NB4 (cell line): ENCODE measurements at regions not wholly inside any gene's neighbourhood (a gene's known extent, or its start where the extent isn't known, plus 50 kb on each side); places are given as distances from the start of the nearest gene placed in this dataset.
A peak's percentile ranks its signal among the peaks of the same experiment; 100 is the strongest.

ENCODE experiments used
- DNase-seq: peaks from one replicate; pipeline ENCODE4 v3.0.0; 2010; ENCODE audit warnings: low read depth
- H3K4me3 ChIP-seq: one replicate; pipeline ENCODE4 v1.5.1; 2011; ENCODE audit warnings: mild to moderate bottlenecking, low read depth, low read length, moderate library complexity
- MYC ChIP-seq: IDR thresholded peaks from 2 replicates; pipeline ENCODE4 v1.6.1; 2011; ENCODE audit warnings: low read depth, low read length
- POLR2A ChIP-seq: IDR thresholded peaks from 2 replicates; pipeline ENCODE4 v1.6.1; 2011; ENCODE audit warnings: mild to moderate bottlenecking; ENCODE audit not compliant: insufficient read length; ENCODE audit errors: extremely low read depth
- TF ChIP-seq, protein P1 (sequence below): IDR thresholded peaks from one replicate; pipeline ENCODE4 v1.5.1; 2012; ENCODE audit warnings: low read depth, low read length
- TF ChIP-seq, protein P2 (sequence below): IDR thresholded peaks from 2 replicates; pipeline ENCODE4 v1.6.1; 2011; ENCODE audit warnings: low read depth, low read length

DNA sequence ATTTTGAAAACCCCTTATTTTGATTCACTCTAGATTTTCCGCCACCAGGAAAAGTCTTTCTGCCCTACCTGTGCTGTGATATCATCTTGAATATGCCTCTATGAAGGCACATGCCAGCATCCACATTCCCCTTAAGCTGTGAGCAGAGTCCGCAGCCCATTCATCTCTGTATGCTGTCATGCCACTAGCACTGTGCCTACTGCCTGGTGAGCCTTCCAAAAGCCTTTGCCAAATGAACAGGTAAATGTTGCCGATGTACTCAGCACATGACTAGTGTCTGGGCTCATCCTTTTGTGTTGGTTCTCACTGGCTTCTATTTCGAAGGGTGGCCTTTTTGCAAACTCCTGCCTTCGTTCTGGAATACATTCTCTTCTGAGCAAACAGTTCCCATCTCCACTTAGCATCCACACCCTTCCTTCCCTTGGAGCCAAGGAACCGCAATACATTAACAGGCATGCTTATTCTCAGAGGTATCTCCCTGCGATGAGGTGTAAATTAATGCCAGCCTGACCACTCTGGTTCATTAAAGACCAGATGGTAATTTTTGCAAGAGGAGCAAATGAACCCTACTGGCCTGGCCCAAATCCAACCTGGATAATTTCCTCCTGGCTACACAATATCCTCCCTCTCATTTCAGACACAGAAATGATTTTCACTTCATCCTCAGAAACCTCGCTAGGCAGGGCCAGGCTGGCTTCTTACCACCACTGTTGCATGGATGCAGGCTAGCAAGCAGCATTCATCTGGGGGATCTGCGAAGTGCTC lies 339.7 kb upstream of the NFE2L3 start:
- TF ChIP-seq, protein P1, sequence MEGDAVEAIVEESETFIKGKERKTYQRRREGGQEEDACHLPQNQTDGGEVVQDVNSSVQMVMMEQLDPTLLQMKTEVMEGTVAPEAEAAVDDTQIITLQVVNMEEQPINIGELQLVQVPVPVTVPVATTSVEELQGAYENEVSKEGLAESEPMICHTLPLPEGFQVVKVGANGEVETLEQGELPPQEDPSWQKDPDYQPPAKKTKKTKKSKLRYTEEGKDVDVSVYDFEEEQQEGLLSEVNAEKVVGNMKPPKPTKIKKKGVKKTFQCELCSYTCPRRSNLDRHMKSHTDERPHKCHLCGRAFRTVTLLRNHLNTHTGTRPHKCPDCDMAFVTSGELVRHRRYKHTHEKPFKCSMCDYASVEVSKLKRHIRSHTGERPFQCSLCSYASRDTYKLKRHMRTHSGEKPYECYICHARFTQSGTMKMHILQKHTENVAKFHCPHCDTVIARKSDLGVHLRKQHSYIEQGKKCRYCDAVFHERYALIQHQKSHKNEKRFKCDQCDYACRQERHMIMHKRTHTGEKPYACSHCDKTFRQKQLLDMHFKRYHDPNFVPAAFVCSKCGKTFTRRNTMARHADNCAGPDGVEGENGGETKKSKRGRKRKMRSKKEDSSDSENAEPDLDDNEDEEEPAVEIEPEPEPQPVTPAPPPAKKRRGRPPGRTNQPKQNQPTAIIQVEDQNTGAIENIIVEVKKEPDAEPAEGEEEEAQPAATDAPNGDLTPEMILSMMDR, result no peak
- no peak for TF ChIP-seq POLR2A
- TF ChIP-seq, protein P2, sequence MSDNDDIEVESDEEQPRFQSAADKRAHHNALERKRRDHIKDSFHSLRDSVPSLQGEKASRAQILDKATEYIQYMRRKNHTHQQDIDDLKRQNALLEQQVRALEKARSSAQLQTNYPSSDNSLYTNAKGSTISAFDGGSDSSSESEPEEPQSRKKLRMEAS, result no peak
- TF ChIP-seq MYC, result no peak
- H3K4me3 ChIP-seq, result no peak overlapping the region
- DNase-seq, result no peak

DNA sequence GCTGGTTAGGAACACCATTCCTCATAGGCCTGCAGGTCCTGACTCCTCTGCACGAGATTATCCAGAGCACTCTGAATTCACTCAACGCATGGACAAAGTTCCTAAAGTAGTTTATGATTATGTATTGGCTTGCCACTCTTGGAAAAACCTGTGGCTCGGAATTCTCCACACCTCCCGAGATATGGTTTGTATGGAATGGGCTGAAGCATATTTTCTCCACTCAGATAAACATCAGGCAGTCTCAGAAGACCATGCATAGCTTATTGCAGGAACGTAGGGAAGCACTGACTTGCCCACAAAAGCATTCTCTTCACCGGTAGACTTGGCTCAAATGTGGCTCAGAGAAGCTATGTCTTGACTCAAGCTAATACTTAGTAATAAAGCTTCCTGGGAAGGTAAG lies 338.6 kb upstream of the NFE2L3 start:
- no peak for DNase-seq
- H3K4me3 ChIP-seq, result no peak overlapping the region
- TF ChIP-seq POLR2A, result no peak
- TF ChIP-seq, protein P1, result no peak
- TF ChIP-seq, protein P2, result no peak
- no peak for TF ChIP-seq MYC

DNA sequence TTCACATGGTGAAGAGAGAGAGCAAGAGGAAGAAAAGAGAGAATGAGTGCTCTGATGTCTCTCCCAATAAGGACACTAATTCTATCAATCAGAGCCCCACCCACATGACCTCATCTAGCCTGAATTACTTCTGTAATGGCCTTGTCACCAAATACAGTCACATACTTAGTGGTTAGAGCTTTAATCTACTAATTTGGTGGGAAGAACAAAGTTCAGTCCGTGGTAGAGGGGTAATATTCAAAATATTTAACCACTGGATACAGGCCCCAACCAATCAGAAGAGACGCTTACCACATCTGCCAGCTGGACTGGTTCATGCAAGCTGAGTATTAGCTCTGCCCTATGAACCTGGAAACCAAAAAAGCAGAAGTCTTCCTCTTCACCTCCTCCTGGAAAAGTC lies 336.3 kb upstream of the NFE2L3 start:
- TF ChIP-seq MYC (no peak), POLR2A (no peak)
- TF ChIP-seq, protein P2, result no peak
- TF ChIP-seq, protein P1, result no peak
- no peak overlapping the region for H3K4me3 ChIP-seq
- no peak for DNase-seq

DNA sequence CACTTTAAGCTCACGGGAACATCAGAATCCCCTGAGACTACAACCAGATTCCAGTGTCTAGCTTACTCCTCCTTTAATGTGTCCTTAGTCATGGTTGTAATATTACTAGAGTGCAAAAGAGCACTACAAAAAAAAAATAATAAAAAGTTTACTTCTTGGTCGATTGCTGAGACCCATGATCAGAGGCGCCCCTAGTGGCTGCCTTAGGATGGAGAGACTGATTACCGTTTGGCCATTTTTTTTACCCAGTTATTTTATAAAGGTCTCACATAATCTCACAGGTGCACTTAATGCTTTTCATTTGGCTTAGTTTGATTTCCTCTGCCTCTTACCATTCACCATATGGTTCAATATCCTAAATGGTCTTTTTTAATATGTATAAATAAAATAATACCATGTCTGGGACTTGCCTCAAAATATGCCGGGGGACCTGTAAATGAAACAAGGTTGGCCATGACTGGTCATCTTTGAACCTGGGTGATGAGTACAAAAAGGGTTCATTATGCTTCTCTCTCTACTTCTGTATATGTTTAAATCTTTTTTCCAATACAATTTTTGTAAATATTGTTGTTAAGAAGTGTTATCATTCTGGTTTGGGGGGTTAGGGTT lies 331.5 kb upstream of the NFE2L3 start:
- TF ChIP-seq, protein P1, result peak; percentile 64
- TF ChIP-seq MYC, result no peak
- TF ChIP-seq POLR2A, result no peak
- TF ChIP-seq, protein P2, result no peak
- H3K4me3 ChIP-seq, result no peak overlapping the region
- peak; percentile 32 for DNase-seq

DNA sequence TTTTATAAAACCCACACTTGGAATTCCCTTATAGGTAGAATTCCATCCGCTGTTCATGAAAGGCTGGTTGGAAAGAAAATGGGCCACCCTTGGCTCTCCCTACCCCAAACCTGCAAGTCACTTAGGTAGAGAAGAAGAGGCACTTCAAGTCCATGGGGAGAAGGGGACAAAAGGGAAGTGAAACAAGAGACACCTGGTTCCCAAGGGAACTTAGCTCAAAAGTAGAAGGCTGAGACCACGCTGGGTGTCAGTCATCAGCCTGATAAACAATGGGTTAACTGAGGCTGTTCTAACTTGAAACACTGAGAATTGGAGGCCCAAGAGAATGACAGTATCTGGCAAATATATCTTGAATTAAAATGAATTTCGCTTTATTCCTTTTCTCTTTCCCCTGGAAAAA lies 330.8 kb upstream of the NFE2L3 start:
- no peak overlapping the region for H3K4me3 ChIP-seq
- TF ChIP-seq POLR2A (no peak), MYC (no peak)
- TF ChIP-seq, protein P2, result no peak
- TF ChIP-seq, protein P1, result no peak
- DNase-seq, result peak; percentile 47
